GM21825 (cell line): ENCODE measurements at regions not wholly inside any gene's neighbourhood (a gene's known extent, or its start where the extent isn't known, plus 50 kb on each side); places are given as distances from the start of the nearest gene placed in this dataset.

Experiments
- ATAC-seq: cut with Tn5 transposase; IDR thresholded peaks from one replicate; pipeline ENCODE4 v1.9.1; 2021; ENCODE audit warnings: mild to moderate bottlenecking, moderate library complexity; ENCODE audit not compliant: unreplicated experiment

- ATAC-seq = no peak
Observed at GRCh38 chr2:37425408-37425807, 81.0 kb downstream of the QPCT start.

GRCh38 chr2:37427241-37427640 lies 82.8 kb downstream of the QPCT start:
- no peak for ATAC-seq

- ATAC-seq = no peak
Observed at GRCh38 chr2:37436323-37436722, 91.9 kb downstream of the QPCT start.

GRCh38 chr2:37439131-37439642 lies 94.8 kb downstream of the QPCT start:
- ATAC-seq = no peak

- no peak for ATAC-seq
Observed at GRCh38 chr2:37441055-37441454, 96.6 kb downstream of the QPCT start.

GRCh38 chr2:37443082-37443481 lies 98.7 kb downstream of the QPCT start:
- no peak for ATAC-seq

GRCh38 chr2:37447446-37447845 lies 103.0 kb downstream of the QPCT start:
- no peak for ATAC-seq

- no peak for ATAC-seq
Observed at GRCh38 chr2:37448342-37449120, 104.1 kb downstream of the QPCT start.

- no peak for ATAC-seq
Observed at GRCh38 chr2:37449761-37450296, 105.4 kb downstream of the QPCT start.

- ATAC-seq = no peak
Observed at GRCh38 chr2:37453027-37453426, 108.6 kb downstream of the QPCT start.

GRCh38 chr2:37454851-37455762 lies 110.7 kb downstream of the QPCT start:
- ATAC-seq = no peak

- ATAC-seq = no peak
Observed at GRCh38 chr2:37456479-37456878, 112.0 kb downstream of the QPCT start.

GRCh38 chr2:37457401-37457901 lies 113.0 kb downstream of the QPCT start:
- ATAC-seq = no peak

- ATAC-seq = no peak
Observed at GRCh38 chr2:37458133-37458532, 113.7 kb downstream of the QPCT start.

GRCh38 chr2:37459095-37459981 lies 114.9 kb downstream of the QPCT start:
- ATAC-seq = no peak

- ATAC-seq = no peak
Observed at GRCh38 chr2:37460896-37461229, 116.4 kb downstream of the QPCT start.

- no peak for ATAC-seq
Observed at GRCh38 chr2:37464067-37464466, 119.6 kb downstream of the QPCT start.

- ATAC-seq = no peak
Observed at GRCh38 chr2:37466533-37467222, 122.2 kb downstream of the QPCT start.

- no peak for ATAC-seq
Observed at GRCh38 chr2:37468170-37468569, 123.7 kb downstream of the QPCT start.

- ATAC-seq = no peak
Observed at GRCh38 chr2:37469126-37469525, 124.7 kb downstream of the QPCT start.
